Neutrophil (primary cell): ENCODE measurements at regions not wholly inside any gene's neighbourhood (a gene's known extent, or its start where the extent isn't known, plus 50 kb on each side); places are given as distances from the start of the nearest gene placed in this dataset.

Experiments used
- H3K27ac ChIP-seq: fragments of 200-600 bp; sonication (generic); 2 replicates; pipeline ENCODE4 v1.5.1; 2016; ENCODE audit warnings: mild to moderate bottlenecking, moderate library complexity
- H3K27me3 ChIP-seq: fragments of 200-600 bp; sonication (generic); 2 replicates; pipeline ENCODE4 v1.6.0; 2016; ENCODE audit warnings: mild to moderate bottlenecking
- H3K36me3 ChIP-seq: fragments of 200-600 bp; sonication (generic); 2 replicates; pipeline ENCODE4 v1.5.1; 2017
- H3K4me1 ChIP-seq, 2 experiments: fragments of 200-600 bp in 1 of 2; sonication (generic) in 1 of 2; 1 replicate in 1 of 2; 2 replicates in 1 of 2; pipeline versions ENCODE4 v1.5.1 to v1.6.1; 2013 to 2016; ENCODE audit warnings: low read depth in 1 of 2, low read length in 1 of 2, mild to moderate bottlenecking in 1 of 2, moderate library complexity in 1 of 2; ENCODE audit not compliant: control insufficient read depth in 1 of 2, insufficient read depth in 1 of 2
- H3K4me3 ChIP-seq, 2 experiments: fragments of 200-600 bp in 1 of 2; sonication (generic) in 1 of 2; 1 replicate in 1 of 2; 2 replicates in 1 of 2; pipeline ENCODE4 v1.5.1; 2013 to 2016; ENCODE audit warnings: low read depth in 1 of 2, low read length in 1 of 2, mild to moderate bottlenecking in 1 of 2, moderate library complexity in 1 of 2
- H3K9me3 ChIP-seq: fragments of 200-600 bp; sonication (generic); 2 replicates; pipeline ENCODE4 v1.5.1; 2016
- TF ChIP-seq, protein P1 (sequence below): fragments of 200-600 bp; sonication (generic); IDR thresholded peaks from 2 replicates; pipeline ENCODE4 v1.5.1; 2016; ENCODE audit warnings: antibody characterized with exemption

DNA sequence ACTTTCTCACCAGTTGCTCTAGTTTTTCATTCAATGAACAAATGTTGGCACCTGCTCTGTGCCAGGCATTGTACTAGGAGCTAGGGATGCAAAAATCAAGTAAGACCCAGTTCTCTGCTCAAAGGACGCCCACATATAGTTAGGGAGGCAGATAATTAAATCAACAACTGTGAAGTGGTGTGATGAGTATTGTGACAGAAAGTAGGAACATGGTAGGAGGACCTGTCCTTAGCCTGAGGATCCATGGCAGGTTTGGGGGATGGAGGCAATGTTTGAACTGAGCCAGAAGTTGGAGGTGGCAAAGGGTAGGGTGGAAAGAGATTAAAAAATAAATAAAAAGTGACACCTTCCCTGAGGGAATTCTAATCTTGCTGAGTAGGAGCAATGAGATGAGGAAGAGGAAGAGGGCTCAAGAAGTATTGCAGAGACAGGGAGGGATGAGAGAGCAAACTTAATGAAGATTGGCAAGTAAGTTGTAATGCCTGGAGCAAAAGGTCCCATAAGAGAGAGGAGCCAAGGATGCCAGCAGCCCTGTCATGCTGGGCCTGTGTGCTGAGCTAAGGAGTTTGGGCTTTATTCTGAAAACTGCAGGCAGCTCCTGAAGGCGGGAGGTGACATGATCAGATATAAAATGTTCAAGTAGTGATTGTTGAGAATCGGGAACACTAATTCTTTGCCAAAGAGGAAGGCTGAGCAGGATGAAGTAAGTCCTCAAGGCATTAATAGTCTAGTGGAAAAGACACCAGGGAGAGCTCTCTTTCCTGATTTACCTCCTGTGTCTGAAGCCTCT lies 184.3 kb upstream of the PPP2R3A start:
- TF ChIP-seq, protein P1, sequence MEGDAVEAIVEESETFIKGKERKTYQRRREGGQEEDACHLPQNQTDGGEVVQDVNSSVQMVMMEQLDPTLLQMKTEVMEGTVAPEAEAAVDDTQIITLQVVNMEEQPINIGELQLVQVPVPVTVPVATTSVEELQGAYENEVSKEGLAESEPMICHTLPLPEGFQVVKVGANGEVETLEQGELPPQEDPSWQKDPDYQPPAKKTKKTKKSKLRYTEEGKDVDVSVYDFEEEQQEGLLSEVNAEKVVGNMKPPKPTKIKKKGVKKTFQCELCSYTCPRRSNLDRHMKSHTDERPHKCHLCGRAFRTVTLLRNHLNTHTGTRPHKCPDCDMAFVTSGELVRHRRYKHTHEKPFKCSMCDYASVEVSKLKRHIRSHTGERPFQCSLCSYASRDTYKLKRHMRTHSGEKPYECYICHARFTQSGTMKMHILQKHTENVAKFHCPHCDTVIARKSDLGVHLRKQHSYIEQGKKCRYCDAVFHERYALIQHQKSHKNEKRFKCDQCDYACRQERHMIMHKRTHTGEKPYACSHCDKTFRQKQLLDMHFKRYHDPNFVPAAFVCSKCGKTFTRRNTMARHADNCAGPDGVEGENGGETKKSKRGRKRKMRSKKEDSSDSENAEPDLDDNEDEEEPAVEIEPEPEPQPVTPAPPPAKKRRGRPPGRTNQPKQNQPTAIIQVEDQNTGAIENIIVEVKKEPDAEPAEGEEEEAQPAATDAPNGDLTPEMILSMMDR = no peak
- Histone ChIP-seq H3K4me3 (no peak overlapping the region), H3K27me3 (no peaks in the 10 kb centered on the region), H3K36me3 (no peaks in the 10 kb centered on the region), H3K27ac (no peak overlapping the region), H3K4me1 (no peaks in the 10 kb centered on the region), H3K9me3 (no peaks in the 10 kb centered on the region)

DNA sequence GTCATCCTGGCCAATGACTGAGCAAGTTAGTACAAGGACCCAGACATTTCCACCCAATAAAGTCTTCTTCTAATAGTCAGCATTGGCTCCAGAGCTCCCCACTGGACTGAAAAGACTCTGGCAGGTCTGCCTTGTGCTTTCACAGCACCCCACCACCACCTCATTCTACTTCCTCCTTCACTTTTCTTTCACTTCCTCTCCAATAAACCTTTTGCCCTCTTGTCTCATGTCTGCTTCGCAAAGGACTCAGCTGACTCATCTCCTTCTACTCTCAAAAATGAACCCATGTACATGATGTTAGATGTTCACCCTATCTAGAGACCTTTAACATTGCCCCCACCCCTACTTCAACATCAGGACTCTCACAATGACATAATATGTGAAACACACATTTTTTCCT lies 181.0 kb upstream of the PPP2R3A start:
- Histone ChIP-seq H3K27me3 (no peaks in the 10 kb centered on the region), H3K4me1 (no peaks in the 10 kb centered on the region), H3K9me3 (no peaks in the 10 kb centered on the region), H3K36me3 (no peaks in the 10 kb centered on the region), H3K27ac (no peak overlapping the region), H3K4me3 (no peak overlapping the region)
- TF ChIP-seq, protein P1 = no peak

GRCh38 chr3:135788146-135788545 lies 177.4 kb upstream of the PPP2R3A start:
- no peaks in the 10 kb centered on the region for H3K4me1 ChIP-seq
- no peaks in the 10 kb centered on the region for H3K27me3 ChIP-seq
- H3K4me3 ChIP-seq = no peak overlapping the region
- TF ChIP-seq, protein P1 = no peak
- H3K36me3 ChIP-seq = no peaks in the 10 kb centered on the region
- H3K9me3 ChIP-seq = no peaks in the 10 kb centered on the region
- H3K27ac ChIP-seq = no peak overlapping the region

DNA sequence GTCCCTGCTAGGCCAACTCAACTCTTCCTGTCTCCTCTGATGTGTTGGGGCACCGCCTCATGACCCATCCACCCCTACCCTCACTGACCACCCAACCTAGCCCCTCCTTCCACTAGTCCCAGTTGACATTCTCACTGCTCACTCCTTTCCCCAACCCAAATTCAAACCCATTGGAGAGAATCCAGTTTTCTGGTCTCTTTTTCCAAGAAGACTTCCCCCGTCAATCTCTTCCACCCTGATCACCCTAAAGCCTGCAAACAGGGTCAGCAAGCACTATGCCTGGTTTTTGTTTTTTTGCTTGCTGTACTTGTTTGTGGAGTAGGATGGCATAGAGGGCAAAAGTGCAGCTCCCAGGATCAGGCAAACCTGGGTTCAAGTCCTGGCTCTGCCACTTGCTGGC lies 176.6 kb upstream of the PPP2R3A start:
- no peaks in the 10 kb centered on the region for H3K9me3 ChIP-seq
- TF ChIP-seq, protein P1 = no peak

GRCh38 chr3:135792174-135792573 lies 173.4 kb upstream of the PPP2R3A start:
- TF ChIP-seq, protein P1 = no peak
- H3K9me3 ChIP-seq = no peaks in the 10 kb centered on the region
- no peaks in the 10 kb centered on the region for H3K36me3 ChIP-seq
- no peak overlapping the region for H3K27ac ChIP-seq
- H3K4me3 ChIP-seq = no peak overlapping the region
- H3K27me3 ChIP-seq = no peaks in the 10 kb centered on the region
- H3K4me1 ChIP-seq = no peaks in the 10 kb centered on the region

More for the DNA sequence above, 176.6 kb upstream of the PPP2R3A start:
- Histone ChIP-seq H3K27me3 (no peaks in the 10 kb centered on the region), H3K4me1 (no peaks in the 10 kb centered on the region), H3K27ac (no peak overlapping the region), H3K4me3 (no peak overlapping the region), H3K36me3 (no peaks in the 10 kb centered on the region)
